Suprapubic skin (tissue), 3 donors: ENCODE measurements at regions not wholly inside any gene's neighbourhood (a gene's known extent, or its start where the extent isn't known, plus 50 kb on each side); places are given as distances from the start of the nearest gene placed in this dataset.

ENCODE experiments used
- CTCF ChIP-seq, 2 donors: fragments of 200-600 bp in 1 of 2; fragments of 450-650 bp in 1 of 2; sonication (generic) in 1 of 2; IDR thresholded peaks; one replicate each; pipeline ENCODE4 v1.5.1; 2016 to 2019; ENCODE audit warnings: antibody characterized with exemption in 2 of 2, mild to moderate bottlenecking in 1 of 2, moderate library complexity in 1 of 2
- POLR2A ChIP-seq, 2 donors: fragments of 450-650 bp; IDR thresholded peaks; one replicate each; pipeline ENCODE4 v1.6.1; 2017; ENCODE audit warnings: antibody characterized with exemption in 2 of 2, mild to moderate bottlenecking in 2 of 2, moderate library complexity in 2 of 2

- TF ChIP-seq CTCF (IDR thresholded peaks at IDR 0.05) = no peak
- TF ChIP-seq POLR2A (IDR thresholded peaks at IDR 0.05) = no peak
Observed at GRCh38 chr10:9260690-9261089, 1206.2 kb downstream of the GATA3 start.
